ENCODE measurements at regions not wholly inside any gene's neighbourhood (a gene's known extent, or its start where the extent isn't known, plus 50 kb on each side); places are given as distances from the start of the nearest gene placed in this dataset.

- H3K36me3 ChIP-seq (ENCODE audit: insufficient read depth, low read length, poor library complexity, severe bottlenecking), result no peaks in the 10 kb centered on the region
- no TSS peak for BruUV-seq (replicated peaks)
- intact Hi-C loops (cut with micrococcal nuclease; ENCODE audit: unreplicated experiment), result no loop called here
- ChIA-PET POLR2A (ENCODE audit: low non-redundant PET) (no interaction called here), CTCF (no interaction called here)
- no peaks in the 10 kb centered on the region for H3K9me3 ChIP-seq (ENCODE audit: low read depth, low read length, poor library complexity, severe bottlenecking)
- H3K27me3 ChIP-seq (replicated peaks; ENCODE audit: insufficient read depth, low read depth, low read length, poor library complexity), result no peaks in the 10 kb centered on the region
- no peak for TF ChIP-seq EZH2 (IDR thresholded peaks at IDR 0.05; ENCODE audit: borderline replicate concordance, low read depth, low read length, poor library complexity, severe bottlenecking)
- TF ChIP-seq CTCF (conservative IDR thresholded peaks at IDR 0.05; ENCODE audit: low read depth, low read length), result no peak
- H3K4me1 ChIP-seq (ENCODE audit: insufficient read depth, low read length, poor library complexity, severe bottlenecking), result peaks cover 5% of the 10 kb centered on the region
- no peak overlapping the region for H3K4me3 ChIP-seq (ENCODE audit: low read depth, low read length, poor library complexity, severe bottlenecking)
- H3K27ac ChIP-seq (ENCODE audit: low read depth, low read length, poor library complexity, severe bottlenecking), result no peak overlapping the region
- no peak for DNase-seq (ENCODE audit: low spot score)
These were observed 227.0 kb downstream of the SPRY2 start for GRCh38 chr13:80113714-80114454.

- H3K9me3 ChIP-seq (ENCODE audit: low read depth, low read length, poor library complexity, severe bottlenecking), result no peaks in the 10 kb centered on the region
- CTCF ChIA-PET, result no interaction called here
- H3K36me3 ChIP-seq (ENCODE audit: insufficient read depth, low read length, poor library complexity, severe bottlenecking), result no peaks in the 10 kb centered on the region
- H3K4me3 ChIP-seq (ENCODE audit: low read depth, low read length, poor library complexity, severe bottlenecking), result no peak overlapping the region
- intact Hi-C loops (cut with micrococcal nuclease; ENCODE audit: unreplicated experiment), result no loop called here
- no peaks in the 10 kb centered on the region for H3K27me3 ChIP-seq (replicated peaks; ENCODE audit: insufficient read depth, low read depth, low read length, poor library complexity)
- DNase-seq (ENCODE audit: low spot score), result no peak
- no peak overlapping the region for H3K27ac ChIP-seq (ENCODE audit: low read depth, low read length, poor library complexity, severe bottlenecking)
- POLR2A ChIA-PET (ENCODE audit: low non-redundant PET), result no interaction called here
- BruUV-seq (replicated peaks), result no TSS peak
- TF ChIP-seq EZH2 (IDR thresholded peaks at IDR 0.05; ENCODE audit: borderline replicate concordance, low read depth, low read length, poor library complexity, severe bottlenecking), result no peak
- TF ChIP-seq CTCF (conservative IDR thresholded peaks at IDR 0.05; ENCODE audit: low read depth, low read length), result no peak
- no peaks in the 10 kb centered on the region for H3K4me1 ChIP-seq (ENCODE audit: insufficient read depth, low read length, poor library complexity, severe bottlenecking)
These were observed 231.6 kb downstream of the SPRY2 start for GRCh38 chr13:80109303-80109702.

- intact Hi-C loops (cut with micrococcal nuclease; ENCODE audit: unreplicated experiment), result no loop called here
- no peaks in the 10 kb centered on the region for H3K36me3 ChIP-seq (ENCODE audit: insufficient read depth, low read length, poor library complexity, severe bottlenecking)
- ChIA-PET CTCF (no interaction called here), POLR2A (ENCODE audit: low non-redundant PET) (no interaction called here)
- no peak for DNase-seq (ENCODE audit: low spot score)
- no peak overlapping the region for H3K27ac ChIP-seq (ENCODE audit: low read depth, low read length, poor library complexity, severe bottlenecking)
- H3K9me3 ChIP-seq (ENCODE audit: low read depth, low read length, poor library complexity, severe bottlenecking), result no peaks in the 10 kb centered on the region
- H3K27me3 ChIP-seq (replicated peaks; ENCODE audit: insufficient read depth, low read depth, low read length, poor library complexity), result no peaks in the 10 kb centered on the region
- no peak overlapping the region for H3K4me3 ChIP-seq (ENCODE audit: low read depth, low read length, poor library complexity, severe bottlenecking)
- H3K4me1 ChIP-seq (ENCODE audit: insufficient read depth, low read length, poor library complexity, severe bottlenecking), result no peaks in the 10 kb centered on the region
- no peak for TF ChIP-seq EZH2 (IDR thresholded peaks at IDR 0.05; ENCODE audit: borderline replicate concordance, low read depth, low read length, poor library complexity, severe bottlenecking)
- no peak for TF ChIP-seq CTCF (conservative IDR thresholded peaks at IDR 0.05; ENCODE audit: low read depth, low read length)
- no TSS peak for BruUV-seq (replicated peaks)
These were observed 235.6 kb downstream of the SPRY2 start for GRCh38 chr13:80105350-80105749.
